ENCODE measurements at regions not wholly inside any gene's neighbourhood (a gene's known extent, or its start where the extent isn't known, plus 50 kb on each side); places are given as distances from the start of the nearest gene placed in this dataset.

- no peak for DNase-seq
Observed at GRCh38 chr2:174667250-174667860, 69.8 kb upstream of the WIPF1 start.

GRCh38 chr2:174666845-174667244 lies 69.2 kb upstream of the WIPF1 start:
- no peak for DNase-seq

GRCh38 chr2:174666312-174666711 lies 68.7 kb upstream of the WIPF1 start:
- DNase-seq, result no peak

- DNase-seq, result no peak
Observed at GRCh38 chr2:174664084-174664759, 66.6 kb upstream of the WIPF1 start.

- no peak for DNase-seq
Observed at GRCh38 chr2:174663550-174663949, 65.9 kb upstream of the WIPF1 start.

GRCh38 chr2:174662859-174663258 lies 65.3 kb upstream of the WIPF1 start:
- DNase-seq, result no peak

GRCh38 chr2:174662459-174662858 lies 64.9 kb upstream of the WIPF1 start:
- DNase-seq, result no peak

- DNase-seq, result no peak
Observed at GRCh38 chr2:174660984-174661675, 63.5 kb upstream of the WIPF1 start.

GRCh38 chr2:174659069-174659900 lies 61.7 kb upstream of the WIPF1 start:
- no peak for DNase-seq

GRCh38 chr2:174656676-174657176 lies 59.1 kb upstream of the WIPF1 start:
- no peak for DNase-seq

- no peak for DNase-seq
Observed at GRCh38 chr2:174656035-174656434, 58.4 kb upstream of the WIPF1 start.

GRCh38 chr2:174654419-174654941 lies 56.9 kb upstream of the WIPF1 start:
- DNase-seq, result no peak

- DNase-seq, result no peak
Observed at GRCh38 chr2:174648896-174649295, 51.3 kb upstream of the WIPF1 start.

Measured in NCI-H510A (cell line).